ENCODE measurements at regions not wholly inside any gene's neighbourhood (a gene's known extent, or its start where the extent isn't known, plus 50 kb on each side); places are given as distances from the start of the nearest gene placed in this dataset.

GRCh38 chr6:145213614-145214013 lies 521.7 kb downstream of the EPM2A start (continued):
- TF ChIP-seq ZNF331 (CRISPR knock-in tag; IDR thresholded peaks at IDR 0.05; ENCODE audit: low read depth) (no peak), JUNB (IDR thresholded peaks at IDR 0.05; ENCODE audit: unreplicated experiment) (no peak), REST (IDR thresholded peaks at IDR 0.05; ENCODE audit: unreplicated experiment) (no peak), POLR2AphosphoS5 (IDR thresholded peaks at IDR 0.05; ENCODE audit: low read depth) (no peak), EZH2 (IDR thresholded peaks at IDR 0.05; ENCODE audit: low read depth, unreplicated experiment) (no peak), CTCF (conservative IDR thresholded peaks at IDR 0.05; ENCODE audit: low read depth in 2 of 2) (no peak)
- TF ChIP-seq, protein P1, sequence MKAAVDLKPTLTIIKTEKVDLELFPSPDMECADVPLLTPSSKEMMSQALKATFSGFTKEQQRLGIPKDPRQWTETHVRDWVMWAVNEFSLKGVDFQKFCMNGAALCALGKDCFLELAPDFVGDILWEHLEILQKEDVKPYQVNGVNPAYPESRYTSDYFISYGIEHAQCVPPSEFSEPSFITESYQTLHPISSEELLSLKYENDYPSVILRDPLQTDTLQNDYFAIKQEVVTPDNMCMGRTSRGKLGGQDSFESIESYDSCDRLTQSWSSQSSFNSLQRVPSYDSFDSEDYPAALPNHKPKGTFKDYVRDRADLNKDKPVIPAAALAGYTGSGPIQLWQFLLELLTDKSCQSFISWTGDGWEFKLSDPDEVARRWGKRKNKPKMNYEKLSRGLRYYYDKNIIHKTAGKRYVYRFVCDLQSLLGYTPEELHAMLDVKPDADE (IDR thresholded peaks at IDR 0.05) = no peak

GRCh38 chr6:145214570-145214969 lies 520.8 kb downstream of the EPM2A start:
- Mint-ChIP-seq H3K4me1 (no peaks in the 10 kb centered on the region), H3K4me3 (no peak overlapping the region), H3K27ac (no peak overlapping the region), H3K9me3 (no peaks in the 10 kb centered on the region), H3K27me3 (ENCODE audit: insufficient read depth, low read depth, poor library complexity) (no peaks in the 10 kb centered on the region), H3K36me3 (ENCODE audit: low read depth) (no peaks in the 10 kb centered on the region)
- Histone ChIP-seq H3K9me2 (ENCODE audit: insufficient read depth) (no peaks in the 10 kb centered on the region), H3K79me2 (replicated peaks; ENCODE audit: insufficient read depth) (no peaks in the 10 kb centered on the region), H2AFZ (no peak overlapping the region), H3K4me3 (no peak overlapping the region), H3K36me3 (ENCODE audit: insufficient read depth) (no peaks in the 10 kb centered on the region), H3K4me2 (no peak overlapping the region), H3F3A (replicated peaks; ENCODE audit: low read depth) (no peaks in the 10 kb centered on the region), H3K27ac (ENCODE audit: low read depth) (no peak overlapping the region), H3K4me1 (ENCODE audit: insufficient read depth) (no peaks in the 10 kb centered on the region), H4K20me1 (replicated peaks; ENCODE audit: insufficient read depth) (no peaks in the 10 kb centered on the region), H3K27me3 (ENCODE audit: insufficient read depth) (no peaks in the 10 kb centered on the region)
- DNase-seq (ENCODE audit: low spot score) = peak; percentile 57
- TF ChIP-seq CTCF (conservative IDR thresholded peaks at IDR 0.05; ENCODE audit: low read depth in 2 of 2) (peak in 1 of 2 experiments; percentile 74; a peak in 3 of 4 replicates), ZNF114 (CRISPR knock-in tag; IDR thresholded peaks at IDR 0.05) (no peak)
- no peak for ATAC-seq

Data from GM23338 (cell line).